ENCODE measurements at regions not wholly inside any gene's neighbourhood (a gene's known extent, or its start where the extent isn't known, plus 50 kb on each side); places are given as distances from the start of the nearest gene placed in this dataset.

- CTCF ChIA-PET = interaction anchor here (0.7 kb wide), 1 partner anchor 9 kb away, joined by 3 read pairs; no protein-coding TSS in a partner anchor
These were observed 106.3 kb upstream of the SERTM1 start for GRCh38 chr13:36567485-36567884.

GRCh38 chr13:36570489-36570888 lies 103.3 kb upstream of the SERTM1 start:
- peaks cover 0 to 10% of the 10 kb centered on the region in 2 experiments; a peak in 1 of 4 replicates for H3K4me1 ChIP-seq (ENCODE audit: control insufficient read depth in 1 of 2, insufficient read depth in 2 of 2, low read depth in 1 of 2, low read length in 1 of 2)
- ChIA-PET POLR2A (no interaction called here), CTCF (interaction anchor here (1.2 kb wide), 1 partner anchor 20 kb away, joined by 3 read pairs; no protein-coding TSS in a partner anchor)
- no peaks in the 10 kb centered on the region for H3K36me3 ChIP-seq (replicated peaks in 1 of 2; ENCODE audit: control insufficient read depth in 1 of 2, insufficient read depth in 2 of 2, low read length in 1 of 2)
- H3K4me3 ChIP-seq (ENCODE audit: low read depth in 2 of 2, low read length in 1 of 2) = no peak overlapping the region
- no peak overlapping the region for H3K9ac ChIP-seq
- no peak overlapping the region for H3K27ac ChIP-seq (ENCODE audit: low read depth in 2 of 2, low read length in 1 of 2)
- H2AFZ ChIP-seq (ENCODE audit: low read depth) = no peak overlapping the region
- H3K9me3 ChIP-seq = no peaks in the 10 kb centered on the region
- H3K79me2 ChIP-seq (ENCODE audit: insufficient read depth) = no peaks in the 10 kb centered on the region
- no peaks in the 10 kb centered on the region for H4K20me1 ChIP-seq (ENCODE audit: insufficient read depth)
- no peaks in the 10 kb centered on the region for H3K9me2 ChIP-seq
- H3K4me2 ChIP-seq = no peak overlapping the region
- DNase-seq = no peak
- no peaks in the 10 kb centered on the region for H3F3A ChIP-seq (replicated peaks; ENCODE audit: insufficient read depth)
- 1% methylated on average over 2 of the region's 2 CpGs for WGBS (ENCODE audit: low lambda C conversion rate)
- no peaks in the 10 kb centered on the region for H3K27me3 ChIP-seq (ENCODE audit: insufficient read depth)
- no peak for TF ChIP-seq FOSL2 (IDR thresholded peaks at IDR 0.05; ENCODE audit: borderline replicate concordance, low read depth)
- TF ChIP-seq YY1 (IDR thresholded peaks at IDR 0.05; ENCODE audit: low read depth) = no peak
- TF ChIP-seq RXRA (IDR thresholded peaks at IDR 0.05; ENCODE audit: borderline replicate concordance, low read depth) = no peak
- TF ChIP-seq SIN3A (IDR thresholded peaks at IDR 0.05; ENCODE audit: borderline replicate concordance, low read depth, low read length) = no peak
- no peak for TF ChIP-seq MAX (IDR thresholded peaks at IDR 0.05; ENCODE audit: low read depth)
- TF ChIP-seq PBX3 (IDR thresholded peaks at IDR 0.05) = no peak
- no peak for TF ChIP-seq RFX5 (IDR thresholded peaks at IDR 0.05; ENCODE audit: low read length)
- no peak for TF ChIP-seq RCOR1 (IDR thresholded peaks at IDR 0.05; ENCODE audit: low read length)
- no peak for TF ChIP-seq JUND (IDR thresholded peaks at IDR 0.05)
- TF ChIP-seq ELF1 (IDR thresholded peaks at IDR 0.05) = no peak
- no peak for TF ChIP-seq REST (IDR thresholded peaks at IDR 0.05; ENCODE audit: low read depth, low read length)
- TF ChIP-seq ZBTB33 (IDR thresholded peaks at IDR 0.05; ENCODE audit: borderline replicate concordance, low read depth) = no peak

More at GRCh38 chr13:36567485-36567884, 106.3 kb upstream of the SERTM1 start:
- no peak overlapping the region for H3K9ac ChIP-seq
- no peak for DNase-seq
- no peak overlapping the region for H3K4me3 ChIP-seq (ENCODE audit: low read depth in 2 of 2, low read length in 1 of 2)
- H3K79me2 ChIP-seq (ENCODE audit: insufficient read depth) = no peaks in the 10 kb centered on the region
- no peak overlapping the region for H3K27ac ChIP-seq (ENCODE audit: low read depth in 2 of 2, low read length in 1 of 2)
- H3F3A ChIP-seq (replicated peaks; ENCODE audit: insufficient read depth) = no peaks in the 10 kb centered on the region
- no peak overlapping the region for H3K4me2 ChIP-seq
- no peak overlapping the region for H2AFZ ChIP-seq (ENCODE audit: low read depth)
- WGBS (ENCODE audit: low lambda C conversion rate) = 44% methylated on average over 5 of the region's 5 CpGs
- H3K27me3 ChIP-seq (ENCODE audit: insufficient read depth) = no peaks in the 10 kb centered on the region
- H3K9me2 ChIP-seq = no peaks in the 10 kb centered on the region
- no peaks in the 10 kb centered on the region for H3K9me3 ChIP-seq
- H3K36me3 ChIP-seq (replicated peaks in 1 of 2; ENCODE audit: control insufficient read depth in 1 of 2, insufficient read depth in 2 of 2, low read length in 1 of 2) = no peaks in the 10 kb centered on the region
- H4K20me1 ChIP-seq (ENCODE audit: insufficient read depth) = no peaks in the 10 kb centered on the region
- POLR2A ChIA-PET = no interaction called here
- H3K4me1 ChIP-seq (ENCODE audit: control insufficient read depth in 1 of 2, insufficient read depth in 2 of 2, low read depth in 1 of 2, low read length in 1 of 2) = peaks cover 0 to 4% of the 10 kb centered on the region in 2 experiments; a peak in 1 of 4 replicates
- TF ChIP-seq POLR2AphosphoS5 (IDR thresholded peaks at IDR 0.05; ENCODE audit: low read depth, low read length) = no peak
- TF ChIP-seq PBX3 (IDR thresholded peaks at IDR 0.05) = no peak
- no peak for TF ChIP-seq IRF3 (IDR thresholded peaks at IDR 0.05; ENCODE audit: low read depth, low read length)
- no peak for TF ChIP-seq SIN3A (IDR thresholded peaks at IDR 0.05; ENCODE audit: borderline replicate concordance, low read depth, low read length)
- TF ChIP-seq RAD21 (IDR thresholded peaks at IDR 0.05; ENCODE audit: low read length) = no peak

Measured in SK-N-SH (cell line).